ENCODE measurements at regions not wholly inside any gene's neighbourhood (a gene's known extent, or its start where the extent isn't known, plus 50 kb on each side); places are given as distances from the start of the nearest gene placed in this dataset.

- Histone ChIP-seq H3K27ac (ENCODE audit: low read length) (no peak overlapping the region), H3K4me3 (ENCODE audit: low read length in 2 of 2) (no peak overlapping the region), H3K9ac (ENCODE audit: low read length in 2 of 2) (no peak overlapping the region), H3K27me3 (ENCODE audit: control insufficient read depth in 1 of 2, insufficient read depth in 2 of 2, low read length in 2 of 2) (no peaks in the 10 kb centered on the region), H3K36me3 (ENCODE audit: control insufficient read depth in 2 of 2, insufficient read depth in 2 of 2, low read length in 2 of 2) (no peaks in the 10 kb centered on the region), H3K9me3 (ENCODE audit: control insufficient read depth in 2 of 2, low read length in 2 of 2) (no peaks in the 10 kb centered on the region), H3K4me1 (ENCODE audit: control insufficient read depth, insufficient read depth, low read length) (no peaks in the 10 kb centered on the region)
These were observed 53.5 kb upstream of the FAM9B start for GRCh38 chrX:9087271-9088040.

GRCh38 chrX:9088896-9089295 is 55.0 kb upstream of the FAM9B start:
- Histone ChIP-seq H3K36me3 (ENCODE audit: control insufficient read depth in 2 of 2, insufficient read depth in 2 of 2, low read length in 2 of 2) (no peaks in the 10 kb centered on the region), H3K9ac (ENCODE audit: low read length in 2 of 2) (no peak overlapping the region), H3K4me3 (ENCODE audit: low read length in 2 of 2) (no peak overlapping the region), H3K9me3 (ENCODE audit: control insufficient read depth in 2 of 2, low read length in 2 of 2) (no peaks in the 10 kb centered on the region), H3K4me1 (ENCODE audit: control insufficient read depth, insufficient read depth, low read length) (no peaks in the 10 kb centered on the region), H3K27ac (ENCODE audit: low read length) (no peak overlapping the region), H3K27me3 (ENCODE audit: control insufficient read depth in 1 of 2, insufficient read depth in 2 of 2, low read length in 2 of 2) (no peaks in the 10 kb centered on the region)

GRCh38 chrX:9090766-9091165 is 56.8 kb upstream of the FAM9B start:
- H3K4me3 ChIP-seq (ENCODE audit: low read length in 2 of 2), result no peak overlapping the region

GRCh38 chrX:9091258-9091657 is 57.3 kb upstream of the FAM9B start:
- Histone ChIP-seq H3K27me3 (ENCODE audit: control insufficient read depth in 1 of 2, insufficient read depth in 2 of 2, low read length in 2 of 2) (no peaks in the 10 kb centered on the region), H3K4me3 (ENCODE audit: low read length in 2 of 2) (no peak overlapping the region), H3K4me1 (ENCODE audit: control insufficient read depth, insufficient read depth, low read length) (no peaks in the 10 kb centered on the region), H3K27ac (ENCODE audit: low read length) (no peak overlapping the region), H3K9ac (ENCODE audit: low read length in 2 of 2) (no peak overlapping the region), H3K36me3 (ENCODE audit: control insufficient read depth in 2 of 2, insufficient read depth in 2 of 2, low read length in 2 of 2) (no peaks in the 10 kb centered on the region), H3K9me3 (ENCODE audit: control insufficient read depth in 2 of 2, low read length in 2 of 2) (no peaks in the 10 kb centered on the region)

More at GRCh38 chrX:9090766-9091165, 56.8 kb upstream of the FAM9B start:
- Histone ChIP-seq H3K9me3 (ENCODE audit: control insufficient read depth in 2 of 2, low read length in 2 of 2) (no peaks in the 10 kb centered on the region), H3K4me1 (ENCODE audit: control insufficient read depth, insufficient read depth, low read length) (no peaks in the 10 kb centered on the region), H3K36me3 (ENCODE audit: control insufficient read depth in 2 of 2, insufficient read depth in 2 of 2, low read length in 2 of 2) (no peaks in the 10 kb centered on the region), H3K9ac (ENCODE audit: low read length in 2 of 2) (no peak overlapping the region), H3K27ac (ENCODE audit: low read length) (no peak overlapping the region), H3K27me3 (ENCODE audit: control insufficient read depth in 1 of 2, insufficient read depth in 2 of 2, low read length in 2 of 2) (no peaks in the 10 kb centered on the region)

GRCh38 chrX:9102956-9103355 is 69.0 kb upstream of the FAM9B start:
- H3K27ac ChIP-seq (ENCODE audit: low read length), result no peak overlapping the region
- H3K9ac ChIP-seq (ENCODE audit: low read length in 2 of 2), result no peak overlapping the region
- no peaks in the 10 kb centered on the region for H3K4me1 ChIP-seq (ENCODE audit: control insufficient read depth, insufficient read depth, low read length)
- H3K9me3 ChIP-seq (ENCODE audit: control insufficient read depth in 2 of 2, low read length in 2 of 2), result no peaks in the 10 kb centered on the region
- H3K4me3 ChIP-seq (ENCODE audit: low read length in 2 of 2), result no peak overlapping the region
- H3K27me3 ChIP-seq (ENCODE audit: control insufficient read depth in 1 of 2, insufficient read depth in 2 of 2, low read length in 2 of 2), result no peaks in the 10 kb centered on the region
- no peaks in the 10 kb centered on the region for H3K36me3 ChIP-seq (ENCODE audit: control insufficient read depth in 2 of 2, insufficient read depth in 2 of 2, low read length in 2 of 2)

- Histone ChIP-seq H3K9ac (ENCODE audit: low read length in 2 of 2) (no peak overlapping the region), H3K27me3 (ENCODE audit: control insufficient read depth in 1 of 2, insufficient read depth in 2 of 2, low read length in 2 of 2) (peaks cover 0 to 2% of the 10 kb centered on the region in 2 donors), H3K36me3 (ENCODE audit: control insufficient read depth in 2 of 2, insufficient read depth in 2 of 2, low read length in 2 of 2) (no peaks in the 10 kb centered on the region), H3K4me1 (ENCODE audit: control insufficient read depth, insufficient read depth, low read length) (no peaks in the 10 kb centered on the region), H3K9me3 (ENCODE audit: control insufficient read depth in 2 of 2, low read length in 2 of 2) (no peaks in the 10 kb centered on the region), H3K27ac (ENCODE audit: low read length) (no peak overlapping the region), H3K4me3 (ENCODE audit: low read length in 2 of 2) (no peak overlapping the region)
These were observed 74.1 kb upstream of the FAM9B start for GRCh38 chrX:9108054-9108453.

GRCh38 chrX:9110808-9111207 is 76.9 kb upstream of the FAM9B start:
- Histone ChIP-seq H3K4me1 (ENCODE audit: control insufficient read depth, insufficient read depth, low read length) (no peaks in the 10 kb centered on the region), H3K36me3 (ENCODE audit: control insufficient read depth in 2 of 2, insufficient read depth in 2 of 2, low read length in 2 of 2) (no peaks in the 10 kb centered on the region), H3K27me3 (ENCODE audit: control insufficient read depth in 1 of 2, insufficient read depth in 2 of 2, low read length in 2 of 2) (peaks cover 0 to 4% of the 10 kb centered on the region in 2 donors), H3K27ac (ENCODE audit: low read length) (no peak overlapping the region), H3K9ac (ENCODE audit: low read length in 2 of 2) (no peak overlapping the region), H3K4me3 (ENCODE audit: low read length in 2 of 2) (no peak overlapping the region), H3K9me3 (ENCODE audit: control insufficient read depth in 2 of 2, low read length in 2 of 2) (no peaks in the 10 kb centered on the region)

GRCh38 chrX:9114245-9114644 is 80.3 kb upstream of the FAM9B start:
- peaks cover 0 to 4% of the 10 kb centered on the region in 2 donors for H3K27me3 ChIP-seq (ENCODE audit: control insufficient read depth in 1 of 2, insufficient read depth in 2 of 2, low read length in 2 of 2)
- no peaks in the 10 kb centered on the region for H3K36me3 ChIP-seq (ENCODE audit: control insufficient read depth in 2 of 2, insufficient read depth in 2 of 2, low read length in 2 of 2)
- no peaks in the 10 kb centered on the region for H3K4me1 ChIP-seq (ENCODE audit: control insufficient read depth, insufficient read depth, low read length)
- H3K9me3 ChIP-seq (ENCODE audit: control insufficient read depth in 2 of 2, low read length in 2 of 2), result no peaks in the 10 kb centered on the region
- H3K27ac ChIP-seq (ENCODE audit: low read length), result no peak overlapping the region
- no peak overlapping the region for H3K9ac ChIP-seq (ENCODE audit: low read length in 2 of 2)
- H3K4me3 ChIP-seq (ENCODE audit: low read length in 2 of 2), result no peak overlapping the region

GRCh38 chrX:9117851-9118250 is 83.9 kb upstream of the FAM9B start:
- no peaks in the 10 kb centered on the region for H3K4me1 ChIP-seq (ENCODE audit: control insufficient read depth, insufficient read depth, low read length)

GRCh38 chrX:9122519-9123245 is 88.8 kb upstream of the FAM9B start:
- Histone ChIP-seq H3K9me3 (ENCODE audit: control insufficient read depth in 2 of 2, low read length in 2 of 2) (no peaks in the 10 kb centered on the region), H3K4me1 (ENCODE audit: control insufficient read depth, insufficient read depth, low read length) (peaks cover 3% of the 10 kb centered on the region), H3K36me3 (ENCODE audit: control insufficient read depth in 2 of 2, insufficient read depth in 2 of 2, low read length in 2 of 2) (no peaks in the 10 kb centered on the region), H3K27ac (ENCODE audit: low read length) (no peak overlapping the region), H3K4me3 (ENCODE audit: low read length in 2 of 2) (no peak overlapping the region), H3K27me3 (ENCODE audit: control insufficient read depth in 1 of 2, insufficient read depth in 2 of 2, low read length in 2 of 2) (peaks cover 0 to 2% of the 10 kb centered on the region in 2 donors), H3K9ac (ENCODE audit: low read length in 2 of 2) (no peak overlapping the region)

More at GRCh38 chrX:9117851-9118250, 83.9 kb upstream of the FAM9B start:
- H3K27ac ChIP-seq (ENCODE audit: low read length), result no peak overlapping the region
- no peaks in the 10 kb centered on the region for H3K36me3 ChIP-seq (ENCODE audit: control insufficient read depth in 2 of 2, insufficient read depth in 2 of 2, low read length in 2 of 2)
- peaks cover 0 to 4% of the 10 kb centered on the region in 2 donors for H3K27me3 ChIP-seq (ENCODE audit: control insufficient read depth in 1 of 2, insufficient read depth in 2 of 2, low read length in 2 of 2)
- H3K4me3 ChIP-seq (ENCODE audit: low read length in 2 of 2), result no peak overlapping the region
- H3K9ac ChIP-seq (ENCODE audit: low read length in 2 of 2), result no peak overlapping the region
- no peaks in the 10 kb centered on the region for H3K9me3 ChIP-seq (ENCODE audit: control insufficient read depth in 2 of 2, low read length in 2 of 2)

GRCh38 chrX:9127986-9128385 is 94.1 kb upstream of the FAM9B start:
- Histone ChIP-seq H3K9ac (ENCODE audit: low read length in 2 of 2) (no peak overlapping the region), H3K27ac (ENCODE audit: low read length) (no peak overlapping the region), H3K4me3 (ENCODE audit: low read length in 2 of 2) (no peak overlapping the region), H3K9me3 (ENCODE audit: control insufficient read depth in 2 of 2, low read length in 2 of 2) (no peaks in the 10 kb centered on the region), H3K27me3 (ENCODE audit: control insufficient read depth in 1 of 2, insufficient read depth in 2 of 2, low read length in 2 of 2) (no peaks in the 10 kb centered on the region), H3K36me3 (ENCODE audit: control insufficient read depth in 2 of 2, insufficient read depth in 2 of 2, low read length in 2 of 2) (no peaks in the 10 kb centered on the region), H3K4me1 (ENCODE audit: control insufficient read depth, insufficient read depth, low read length) (peaks cover 6% of the 10 kb centered on the region)

All from stomach smooth muscle (tissue), 2 donors.